ENCODE measurements at regions not wholly inside any gene's neighbourhood (a gene's known extent, or its start where the extent isn't known, plus 50 kb on each side); places are given as distances from the start of the nearest gene placed in this dataset.

- Histone ChIP-seq H3K9ac (ENCODE audit: low read depth, low read length) (no peak overlapping the region), H3K9me3 (ENCODE audit: insufficient read depth, low read depth, low read length) (no peaks in the 10 kb centered on the region), H3K27ac (ENCODE audit: low read depth, low read length) (no peak overlapping the region), H3K4me1 (ENCODE audit: insufficient read depth, low read length) (peaks cover 15% of the 10 kb centered on the region), H3K27me3 (ENCODE audit: insufficient read depth, low read length) (no peaks in the 10 kb centered on the region), H3K4me3 (ENCODE audit: low read length) (no peak overlapping the region), H3K36me3 (ENCODE audit: insufficient read depth, low read length) (no peaks in the 10 kb centered on the region)
- WGBS = no CpG with 5 or more reads among the region's 1 CpG
Measured at GRCh38 chr12:9258676-9259075, 50.5 kb upstream of the PZP start.
